SK-N-SH (cell line): ENCODE measurements at regions not wholly inside any gene's neighbourhood (a gene's known extent, or its start where the extent isn't known, plus 50 kb on each side); places are given as distances from the start of the nearest gene placed in this dataset.

ENCODE experiments used
- CTCF ChIA-PET: fragments of 300-600, 350-600 bp; formaldehyde crosslinking; extraction: SDS; loops from one replicate; lab custom pipeline; 2021; lab: Yijun Ruan, JAX
- POLR2A ChIA-PET: fragments of 350-600 bp; sonication (Branson Sonifier 250); formaldehyde crosslinking; extraction: SDS; loops from one replicate; lab custom pipeline; 2020; ENCODE audit warnings: antibody characterized with exemption, inconsistent platforms; lab: Yijun Ruan, JAX
- DNase-seq: peaks from one replicate; pipeline ENCODE4 v3.0.0; 2012
- H2AFZ ChIP-seq: fragments of 200-600 bp; sonication (generic); 2 replicates; pipeline ENCODE4 v1.8.1; 2016; ENCODE audit warnings: antibody characterized with exemption, mild to moderate bottlenecking, low read depth
- H3F3A ChIP-seq: fragments of 200-600 bp; sonication (generic); replicated peaks from 2 replicates; pipeline ENCODE3; 2016; ENCODE audit warnings: antibody characterized with exemption, mild to moderate bottlenecking; ENCODE audit not compliant: insufficient read depth
- H3K27ac ChIP-seq, 2 experiments: fragments of 200-500 bp in 1 of 2; fragments of 200-600 bp in 1 of 2; sonication (Bioruptor generic) in 1 of 2; sonication (generic), shearing (Covaris generic) in 1 of 2; 2 replicates each; pipeline versions ENCODE4 v1.5.1 to v1.6.1; 2014 to 2016; ENCODE audit warnings: low read depth in 2 of 2, inconsistent platforms in 1 of 2, low read length in 1 of 2, mild to moderate bottlenecking in 1 of 2, mixed read lengths in 1 of 2
- H3K27me3 ChIP-seq: fragments of 200-600 bp; sonication (generic), shearing (Covaris generic); 2 replicates; pipeline ENCODE4 v1.6.1; 2016; ENCODE audit warnings: mixed run types; ENCODE audit not compliant: insufficient read depth
- H3K36me3 ChIP-seq, 2 experiments: fragments of 200-500 bp in 1 of 2; fragments of 200-600 bp in 1 of 2; sonication (Bioruptor generic) in 1 of 2; sonication (generic) in 1 of 2; replicated peaks in 1 of 2; 2 replicates each; pipeline versions ENCODE3 to v1.5.1; 2014 to 2016; ENCODE audit warnings: low read length in 1 of 2, mild to moderate bottlenecking in 1 of 2; ENCODE audit not compliant: insufficient read depth in 2 of 2, control insufficient read depth in 1 of 2
- H3K4me1 ChIP-seq, 2 experiments: fragments of 200-500 bp in 1 of 2; fragments of 200-600 bp in 1 of 2; sonication (Bioruptor generic) in 1 of 2; sonication (generic), shearing (Covaris generic) in 1 of 2; 2 replicates each; pipeline versions ENCODE4 v1.5.1 to v1.6.1; 2014 to 2016; ENCODE audit warnings: low read depth in 1 of 2, low read length in 1 of 2, mixed run types in 1 of 2; ENCODE audit not compliant: insufficient read depth in 2 of 2, control insufficient read depth in 1 of 2
- H3K4me2 ChIP-seq: fragments of 200-600 bp; sonication (generic), shearing (Covaris generic); 2 replicates; pipeline ENCODE4 v1.6.1; 2017; ENCODE audit warnings: mixed run types
- H3K4me3 ChIP-seq, 2 experiments: fragments of 200-500 bp in 1 of 2; fragments of 200-600 bp in 1 of 2; sonication (Bioruptor generic) in 1 of 2; sonication (generic), shearing (Covaris generic) in 1 of 2; 2 replicates each; pipeline versions ENCODE4 v1.5.1 to v1.8.1; 2014 to 2016; ENCODE audit warnings: low read depth in 2 of 2, inconsistent platforms in 1 of 2, low read length in 1 of 2, mild to moderate bottlenecking in 1 of 2, mixed read lengths in 1 of 2, moderate library complexity in 1 of 2
- H3K79me2 ChIP-seq: fragments of 200-600 bp; sonication (generic); 2 replicates; pipeline ENCODE4 v1.8.1; 2017; ENCODE audit warnings: mild to moderate bottlenecking; ENCODE audit not compliant: insufficient read depth
- H3K9ac ChIP-seq: fragments of 200-600 bp; sonication (generic); 2 replicates; pipeline ENCODE4 v1.6.1; 2017; ENCODE audit warnings: mixed run types
- H3K9me2 ChIP-seq: fragments of 200-600 bp; sonication (generic); 2 replicates; pipeline ENCODE4 v1.6.1; 2017; ENCODE audit warnings: mixed run types
- H3K9me3 ChIP-seq: fragments of 200-600 bp; sonication (generic); 2 replicates; pipeline ENCODE4 v1.6.1; 2017; ENCODE audit warnings: mixed run types, mild to moderate bottlenecking, moderate library complexity
- H4K20me1 ChIP-seq: fragments of 200-600 bp; sonication (generic); 2 replicates; pipeline ENCODE4 v1.6.1; 2017; ENCODE audit warnings: mild to moderate bottlenecking, mixed run types; ENCODE audit not compliant: insufficient read depth
- CHD2 ChIP-seq: fragments of 150-350 bp; IDR thresholded peaks from 2 replicates; pipeline ENCODE4 v1.6.1; 2018; ENCODE audit warnings: low read length; ENCODE audit not compliant: partially characterized antibody
- FOXJ3 ChIP-seq: sonication (generic); formaldehyde crosslinking; IDR thresholded peaks from 2 replicates; pipeline ENCODE4 v1.5.1; 2020; ENCODE audit warnings: mild to moderate bottlenecking, missing genetic modification reagents
- FOXM1 ChIP-seq: IDR thresholded peaks from 2 replicates; pipeline ENCODE4 v1.4.0; 2012; ENCODE audit warnings: low read depth, mild to moderate bottlenecking
- MXI1 ChIP-seq: IDR thresholded peaks from 2 replicates; pipeline ENCODE4 v1.6.1; 2012; ENCODE audit warnings: mild to moderate bottlenecking, low read depth, low read length, improper control_type of control experiment
- RAD21 ChIP-seq: IDR thresholded peaks from 2 replicates; pipeline ENCODE4 v1.6.1; 2012; ENCODE audit warnings: mild to moderate bottlenecking, low read length
- RFX5 ChIP-seq: IDR thresholded peaks from 2 replicates; pipeline ENCODE4 v1.6.1; 2012; ENCODE audit warnings: mild to moderate bottlenecking, improper control_type of control experiment, low read length
- RXRA ChIP-seq: IDR thresholded peaks from 2 replicates; pipeline ENCODE4 v1.4.0; 2012; ENCODE audit warnings: low read depth, mild to moderate bottlenecking, borderline replicate concordance
- SIN3A ChIP-seq: IDR thresholded peaks from 2 replicates; pipeline ENCODE4 v1.6.1; 2012; ENCODE audit warnings: low read depth, mild to moderate bottlenecking, low read length, moderate library complexity, borderline replicate concordance
- SMC3 ChIP-seq: IDR thresholded peaks from 2 replicates; pipeline ENCODE4 v1.6.1; 2012; ENCODE audit warnings: low read depth, low read length, improper control_type of control experiment
- WGBS: methylation state at CpG from one replicate; pipeline ENCODE4 v1.1.6; 2017; ENCODE audit warnings: low lambda C conversion rate; 5-methylcytosine and 5-hydroxymethylcytosine counted together
- TF ChIP-seq, protein P1 (sequence below): IDR thresholded peaks from 2 replicates; pipeline ENCODE4 v1.4.0; 2012; ENCODE audit warnings: low read depth, borderline replicate concordance
- TF ChIP-seq, protein P2 (sequence below): IDR thresholded peaks from 2 replicates; pipeline ENCODE4 v1.6.1; 2012; ENCODE audit warnings: mild to moderate bottlenecking, low read depth, low read length, moderate library complexity
- TF ChIP-seq, protein P3 (sequence below): fragments of 150-350 bp; IDR thresholded peaks from 2 replicates; pipeline ENCODE4 v1.6.1; 2017; ENCODE audit warnings: antibody characterized with exemption, low read length, low read depth, borderline replicate concordance
- TF ChIP-seq, protein P4 (sequence below): IDR thresholded peaks from 2 replicates; pipeline ENCODE4 v1.4.0; 2012; ENCODE audit warnings: low read depth

DNA sequence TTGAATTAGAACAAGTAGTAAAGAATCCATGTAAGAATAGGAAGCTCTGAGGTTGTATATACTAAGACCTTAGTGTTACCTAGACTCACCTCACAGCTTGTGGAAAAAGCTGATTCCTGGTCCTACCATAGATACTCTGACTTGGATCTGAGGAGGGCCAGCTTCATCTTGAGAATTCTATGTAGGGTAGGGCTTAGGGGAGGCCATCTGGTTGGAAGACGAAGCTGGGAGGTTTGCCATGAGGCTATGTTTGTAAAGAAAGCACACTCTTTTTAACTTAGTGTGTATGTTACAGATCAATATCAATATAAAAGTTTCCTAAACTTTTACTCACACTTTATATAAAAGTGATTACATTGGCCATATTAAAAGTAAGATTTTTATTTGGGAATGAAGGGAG lies 77.1 kb upstream of the GALNT5 start:
- Histone ChIP-seq H3K9ac (no peak overlapping the region), H3K9me2 (no peaks in the 10 kb centered on the region), H3K79me2 (no peaks in the 10 kb centered on the region), H3K9me3 (no peaks in the 10 kb centered on the region), H3K4me2 (no peak overlapping the region), H3K4me1 (peaks cover 0 to 6% of the 10 kb centered on the region in 2 experiments; a peak in 3 of 4 replicates), H3K36me3 (no peaks in the 10 kb centered on the region), H4K20me1 (no peaks in the 10 kb centered on the region), H2AFZ (no peak overlapping the region), H3F3A (peaks cover 29% of the 10 kb centered on the region), H3K27me3 (no peaks in the 10 kb centered on the region), H3K4me3 (no peak overlapping the region), H3K27ac (no peak overlapping the region)
- TF ChIP-seq FOXM1 (no peak), SIN3A (no peak), MXI1 (no peak), RFX5 (no peak), RAD21 (no peak), RXRA (no peak)
- TF ChIP-seq, protein P1, sequence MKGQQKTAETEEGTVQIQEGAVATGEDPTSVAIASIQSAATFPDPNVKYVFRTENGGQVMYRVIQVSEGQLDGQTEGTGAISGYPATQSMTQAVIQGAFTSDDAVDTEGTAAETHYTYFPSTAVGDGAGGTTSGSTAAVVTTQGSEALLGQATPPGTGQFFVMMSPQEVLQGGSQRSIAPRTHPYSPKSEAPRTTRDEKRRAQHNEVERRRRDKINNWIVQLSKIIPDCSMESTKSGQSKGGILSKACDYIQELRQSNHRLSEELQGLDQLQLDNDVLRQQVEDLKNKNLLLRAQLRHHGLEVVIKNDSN: no peak
- TF ChIP-seq, protein P2, sequence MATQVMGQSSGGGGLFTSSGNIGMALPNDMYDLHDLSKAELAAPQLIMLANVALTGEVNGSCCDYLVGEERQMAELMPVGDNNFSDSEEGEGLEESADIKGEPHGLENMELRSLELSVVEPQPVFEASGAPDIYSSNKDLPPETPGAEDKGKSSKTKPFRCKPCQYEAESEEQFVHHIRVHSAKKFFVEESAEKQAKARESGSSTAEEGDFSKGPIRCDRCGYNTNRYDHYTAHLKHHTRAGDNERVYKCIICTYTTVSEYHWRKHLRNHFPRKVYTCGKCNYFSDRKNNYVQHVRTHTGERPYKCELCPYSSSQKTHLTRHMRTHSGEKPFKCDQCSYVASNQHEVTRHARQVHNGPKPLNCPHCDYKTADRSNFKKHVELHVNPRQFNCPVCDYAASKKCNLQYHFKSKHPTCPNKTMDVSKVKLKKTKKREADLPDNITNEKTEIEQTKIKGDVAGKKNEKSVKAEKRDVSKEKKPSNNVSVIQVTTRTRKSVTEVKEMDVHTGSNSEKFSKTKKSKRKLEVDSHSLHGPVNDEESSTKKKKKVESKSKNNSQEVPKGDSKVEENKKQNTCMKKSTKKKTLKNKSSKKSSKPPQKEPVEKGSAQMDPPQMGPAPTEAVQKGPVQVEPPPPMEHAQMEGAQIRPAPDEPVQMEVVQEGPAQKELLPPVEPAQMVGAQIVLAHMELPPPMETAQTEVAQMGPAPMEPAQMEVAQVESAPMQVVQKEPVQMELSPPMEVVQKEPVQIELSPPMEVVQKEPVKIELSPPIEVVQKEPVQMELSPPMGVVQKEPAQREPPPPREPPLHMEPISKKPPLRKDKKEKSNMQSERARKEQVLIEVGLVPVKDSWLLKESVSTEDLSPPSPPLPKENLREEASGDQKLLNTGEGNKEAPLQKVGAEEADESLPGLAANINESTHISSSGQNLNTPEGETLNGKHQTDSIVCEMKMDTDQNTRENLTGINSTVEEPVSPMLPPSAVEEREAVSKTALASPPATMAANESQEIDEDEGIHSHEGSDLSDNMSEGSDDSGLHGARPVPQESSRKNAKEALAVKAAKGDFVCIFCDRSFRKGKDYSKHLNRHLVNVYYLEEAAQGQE: no peak
- TF ChIP-seq, protein P3, sequence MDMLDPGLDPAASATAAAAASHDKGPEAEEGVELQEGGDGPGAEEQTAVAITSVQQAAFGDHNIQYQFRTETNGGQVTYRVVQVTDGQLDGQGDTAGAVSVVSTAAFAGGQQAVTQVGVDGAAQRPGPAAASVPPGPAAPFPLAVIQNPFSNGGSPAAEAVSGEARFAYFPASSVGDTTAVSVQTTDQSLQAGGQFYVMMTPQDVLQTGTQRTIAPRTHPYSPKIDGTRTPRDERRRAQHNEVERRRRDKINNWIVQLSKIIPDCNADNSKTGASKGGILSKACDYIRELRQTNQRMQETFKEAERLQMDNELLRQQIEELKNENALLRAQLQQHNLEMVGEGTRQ: no peak
- WGBS: 67% methylated on average over 1 of the region's 1 CpG
- ChIA-PET CTCF (interaction anchor here (3.5 kb wide), 1 partner anchor 12 kb away, joined by 14 read pairs; no protein-coding TSS in a partner anchor), POLR2A (no interaction called here)
- DNase-seq: no peak

DNA sequence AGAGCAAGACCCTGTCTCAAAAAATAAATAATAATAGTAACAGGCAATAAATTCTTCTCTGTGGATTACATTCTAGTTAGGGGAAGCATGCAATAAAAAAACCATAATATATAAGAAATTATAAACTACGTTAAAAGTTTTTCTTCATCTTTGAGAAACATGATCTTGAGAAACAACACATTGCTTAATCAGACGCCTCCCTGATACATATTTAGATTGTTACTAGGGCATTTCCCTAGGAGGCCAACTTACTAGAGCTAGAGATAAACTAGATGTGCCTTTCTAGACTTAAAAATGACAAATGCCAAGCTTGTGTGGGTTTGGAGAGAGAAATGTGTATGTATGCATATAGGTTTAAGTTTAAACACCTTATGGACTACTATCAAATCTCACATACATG lies 76.3 kb upstream of the GALNT5 start:
- no peak overlapping the region for H3K9ac ChIP-seq
- H3K9me2 ChIP-seq: no peaks in the 10 kb centered on the region
- no peak overlapping the region for H3K4me3 ChIP-seq
- no peaks in the 10 kb centered on the region for H4K20me1 ChIP-seq
- H3K27ac ChIP-seq: peak overlapping the region in 1 of 2 experiments; percentile 94; a peak in 1 of 4 replicates
- peaks cover 29% of the 10 kb centered on the region for H3F3A ChIP-seq
- H3K4me2 ChIP-seq: no peak overlapping the region
- 65% methylated on average over 2 of the region's 2 CpGs for WGBS
- H3K9me3 ChIP-seq: no peaks in the 10 kb centered on the region
- peaks cover 0 to 6% of the 10 kb centered on the region in 2 experiments; a peak in 3 of 4 replicates for H3K4me1 ChIP-seq
- no peaks in the 10 kb centered on the region for H3K36me3 ChIP-seq
- H3K27me3 ChIP-seq: no peaks in the 10 kb centered on the region
- ChIA-PET POLR2A (no interaction called here), CTCF (interaction anchor here (0.6 to 3.5 kb wide), 2 partner anchors 12 to 1317 kb away, joined by 3 to 14 read pairs; no protein-coding TSS in a partner anchor)
- TF ChIP-seq, protein P4, sequence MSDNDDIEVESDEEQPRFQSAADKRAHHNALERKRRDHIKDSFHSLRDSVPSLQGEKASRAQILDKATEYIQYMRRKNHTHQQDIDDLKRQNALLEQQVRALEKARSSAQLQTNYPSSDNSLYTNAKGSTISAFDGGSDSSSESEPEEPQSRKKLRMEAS: no peak
- TF ChIP-seq RXRA (no peak), FOXM1 (no peak), RAD21 (no peak), CHD2 (no peak), SMC3 (no peak), FOXJ3 (no peak), MXI1 (no peak)
- TF ChIP-seq, protein P3: no peak
- no peak overlapping the region for H2AFZ ChIP-seq
- no peak for DNase-seq
- no peaks in the 10 kb centered on the region for H3K79me2 ChIP-seq
